Prostate gland (tissue), 2 donors: ENCODE measurements at regions not wholly inside any gene's neighbourhood (a gene's known extent, or its start where the extent isn't known, plus 50 kb on each side); places are given as distances from the start of the nearest gene placed in this dataset.

Experiments
- CTCF ChIP-seq, 4 experiments: fragments of 200-600 bp in 2 of 4; fragments of 450-650 bp in 2 of 4; sonication (generic) in 2 of 4; IDR thresholded peaks; 1 replicate in 3 of 4; 2 replicates in 1 of 4; pipeline ENCODE4 v1.5.1; 2016 to 2019; ENCODE audit warnings: antibody characterized with exemption in 4 of 4, mild to moderate bottlenecking in 2 of 4, moderate library complexity in 2 of 4
- POLR2A ChIP-seq: fragments of 450-650 bp; IDR thresholded peaks from one replicate; pipeline ENCODE4 v1.6.1; 2016; ENCODE audit warnings: antibody characterized with exemption, mild to moderate bottlenecking
- POLR2AphosphoS5 ChIP-seq: sonication (generic); formaldehyde crosslinking; IDR thresholded peaks from one replicate; pipeline ENCODE4 v1.6.1; 2017; ENCODE audit warnings: antibody characterized with exemption

- TF ChIP-seq POLR2A (no peak), CTCF (IDR thresholded peaks at IDR 0.05) (no peak), POLR2AphosphoS5 (no peak)
Observed at GRCh38 chr15:39156646-39157250, 424.1 kb upstream of the THBS1 start.
